ENCODE measurements at regions not wholly inside any gene's neighbourhood (a gene's known extent, or its start where the extent isn't known, plus 50 kb on each side); places are given as distances from the start of the nearest gene placed in this dataset.
A peak's percentile ranks its signal among the peaks of the same experiment; 100 is the strongest.

- peaks cover 32% of the 10 kb centered on the region for H3K4me1 ChIP-seq (ENCODE audit: control insufficient read depth, insufficient read depth, low read length)
- WGBS, 2 experiments (ENCODE audit: extremely low coverage in 2 of 2, insufficient read length in 1 of 2): 0% methylated on average over 5 of the region's 12 CpGs; no CpG with 5 or more reads in 1 of the 2 experiments
- peaks cover 18% of the 10 kb centered on the region for H3K9me1 ChIP-seq (ENCODE audit: insufficient read depth, low read length)
- peak overlapping the region; percentile 36 for H2BK5ac ChIP-seq (ENCODE audit: low read depth, low read length, poor library complexity, severe bottlenecking)
- H3K9ac ChIP-seq (ENCODE audit: low read depth, low read length): peak overlapping the region; percentile 34; the same call in 1 of the 2 replicates
- peak overlapping the region; percentile 42 to 73 for H4K8ac ChIP-seq (ENCODE audit: low read depth in 2 of 2, low read length in 2 of 2)
- H2AFZ ChIP-seq (replicated peaks; ENCODE audit: low read length, poor library complexity): peak overlapping the region; percentile 76
- ChIA-PET POLR2A (ENCODE audit: unreplicated experiment) (no interaction called here), CTCF (interaction anchor here (1.0 to 1.1 kb wide), 2 partner anchors 14 to 79 kb away, joined by 3 read pairs; no protein-coding TSS in a partner anchor)
- no peaks in the 10 kb centered on the region for H4K20me1 ChIP-seq (ENCODE audit: insufficient read depth, low read length)
- H3K9me3 ChIP-seq (ENCODE audit: control insufficient read depth, insufficient read depth, low read length): no peaks in the 10 kb centered on the region
- peak overlapping the region; percentile 83 for H2BK20ac ChIP-seq (ENCODE audit: low read depth, low read length)
- peak overlapping the region; percentile 84 for H4K91ac ChIP-seq (ENCODE audit: insufficient read depth, low read depth, low read length)
- ATAC-seq (ENCODE audit: low read depth) (0 out of 2 replicates have a peak, but pooled peaks have one; percentile 2), DNase-seq (peak; percentile 80)
- in situ Hi-C loops (cut with MboI; ENCODE audit: low sequenced_read_pairs): loop anchor here (5.0 kb wide), 1 partner anchor 556 kb away; no protein-coding TSS in a partner anchor
- no peak overlapping the region for H3K56ac ChIP-seq (ENCODE audit: extremely low read depth, insufficient read depth, low read length)
- dilution Hi-C loops (cut with HindIII; ENCODE audit: low sequenced_read_pairs, unreplicated experiment): no loop called here
- peak overlapping the region; percentile 67 for H2BK120ac ChIP-seq (ENCODE audit: low read depth, low read length)
- peak overlapping the region; percentile 70; the same call in 1 of the 2 replicates for H3K27ac ChIP-seq (ENCODE audit: insufficient read depth, low read length)
- peak overlapping the region; percentile 80 for H3K4ac ChIP-seq (ENCODE audit: low read depth, low read length)
- H3K4me2 ChIP-seq (ENCODE audit: low read depth, low read length): peak overlapping the region; percentile 43
- peak overlapping the region; percentile 75 for H2AK5ac ChIP-seq (ENCODE audit: low read depth, low read length)
- peak overlapping the region; percentile 36; the same call in 1 of the 2 replicates for H3K23ac ChIP-seq (ENCODE audit: low read depth, low read length)
- BruUV-seq (replicated peaks): no TSS peak
- no peaks in the 10 kb centered on the region for H3K36me3 ChIP-seq (ENCODE audit: control insufficient read depth, insufficient read depth, low read length)
- no peaks in the 10 kb centered on the region for H3K27me3 ChIP-seq (ENCODE audit: control insufficient read depth, insufficient read depth, low read length)
- no peak overlapping the region for H3K4me3 ChIP-seq (ENCODE audit: insufficient read depth, low read depth, low read length)
- intact Hi-C loops (cut with micrococcal nuclease): loop anchor here (10.0 kb wide), 1 partner anchor 421 kb away; no protein-coding TSS in a partner anchor
- TF ChIP-seq, protein P1, sequence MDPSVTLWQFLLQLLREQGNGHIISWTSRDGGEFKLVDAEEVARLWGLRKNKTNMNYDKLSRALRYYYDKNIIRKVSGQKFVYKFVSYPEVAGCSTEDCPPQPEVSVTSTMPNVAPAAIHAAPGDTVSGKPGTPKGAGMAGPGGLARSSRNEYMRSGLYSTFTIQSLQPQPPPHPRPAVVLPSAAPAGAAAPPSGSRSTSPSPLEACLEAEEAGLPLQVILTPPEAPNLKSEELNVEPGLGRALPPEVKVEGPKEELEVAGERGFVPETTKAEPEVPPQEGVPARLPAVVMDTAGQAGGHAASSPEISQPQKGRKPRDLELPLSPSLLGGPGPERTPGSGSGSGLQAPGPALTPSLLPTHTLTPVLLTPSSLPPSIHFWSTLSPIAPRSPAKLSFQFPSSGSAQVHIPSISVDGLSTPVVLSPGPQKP (IDR thresholded peaks at IDR 0.05; ENCODE audit: borderline replicate concordance, low read depth, low read length): no peak
- TF ChIP-seq FOS (IDR thresholded peaks at IDR 0.05; ENCODE audit: low read depth, low read length): no peak
- TF ChIP-seq BHLHE40 (IDR thresholded peaks at IDR 0.05; ENCODE audit: low read depth, low read length): 0 out of 2 replicates have a peak, but pooled peaks have one; percentile 21
- peak; percentile 90 for TF ChIP-seq CEBPB (IDR thresholded peaks at IDR 0.05; ENCODE audit: low read depth, low read length)
- TF ChIP-seq MAFK (IDR thresholded peaks at IDR 0.05; ENCODE audit: low read depth, low read length): no peak
- no peaks in the 10 kb centered on the region for H3K79me1 ChIP-seq (ENCODE audit: low read depth in 1 of 2, low read length in 2 of 2)
- peak overlapping the region; percentile 11 for H2AK9ac ChIP-seq (replicated peaks; ENCODE audit: low read depth, low read length, poor library complexity)
- peak overlapping the region; percentile 77; the same call in 1 of the 2 replicates for H4K5ac ChIP-seq (ENCODE audit: low read depth, low read length)
- peak overlapping the region; percentile 76 for H3K18ac ChIP-seq (ENCODE audit: low read depth, low read length)
- H2BK15ac ChIP-seq (ENCODE audit: low read depth, low read length): peak overlapping the region; percentile 53; the same call in 1 of the 3 replicates
- 0 out of 2 replicates have a peak overlapping the region, but pooled peaks have one; percentile 28 for H3K14ac ChIP-seq (replicated peaks; ENCODE audit: low read depth, low read length)
Measured at GRCh38 chr9:108053555-108054061, 564.0 kb upstream of the KLF4 start.
